ENCODE measurements at regions not wholly inside any gene's neighbourhood (a gene's known extent, or its start where the extent isn't known, plus 50 kb on each side); places are given as distances from the start of the nearest gene placed in this dataset.

GRCh38 chr6:113120582-113121285 is 736.4 kb upstream of the MARCKS start:
- DNase-seq: no peak

GRCh38 chr6:113121571-113121970 is 735.6 kb upstream of the MARCKS start:
- DNase-seq: no peak

DNA sequence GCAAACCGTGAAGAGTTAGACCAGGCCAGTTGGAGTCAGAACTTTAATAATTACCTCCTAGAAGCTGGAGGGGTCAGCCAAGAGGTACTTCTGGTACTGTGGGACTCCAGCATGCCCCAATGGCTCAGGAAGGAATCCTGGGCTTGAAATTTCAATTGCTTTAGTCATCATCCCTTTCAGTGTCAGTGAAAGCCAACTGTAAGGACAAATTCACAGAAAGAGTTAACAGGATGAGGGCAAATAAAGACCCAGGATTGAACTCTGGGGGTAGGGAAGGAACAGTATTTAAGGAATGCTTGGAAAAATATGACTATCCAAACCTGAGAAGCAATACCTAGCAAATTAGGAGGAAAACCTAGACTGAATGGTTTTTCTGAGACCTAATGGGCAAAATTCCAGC is 735.1 kb upstream of the MARCKS start:
- DNase-seq: no peak

- DNase-seq: no peak
Observed at GRCh38 chr6:113125626-113126025, 731.5 kb upstream of the MARCKS start.

DNA sequence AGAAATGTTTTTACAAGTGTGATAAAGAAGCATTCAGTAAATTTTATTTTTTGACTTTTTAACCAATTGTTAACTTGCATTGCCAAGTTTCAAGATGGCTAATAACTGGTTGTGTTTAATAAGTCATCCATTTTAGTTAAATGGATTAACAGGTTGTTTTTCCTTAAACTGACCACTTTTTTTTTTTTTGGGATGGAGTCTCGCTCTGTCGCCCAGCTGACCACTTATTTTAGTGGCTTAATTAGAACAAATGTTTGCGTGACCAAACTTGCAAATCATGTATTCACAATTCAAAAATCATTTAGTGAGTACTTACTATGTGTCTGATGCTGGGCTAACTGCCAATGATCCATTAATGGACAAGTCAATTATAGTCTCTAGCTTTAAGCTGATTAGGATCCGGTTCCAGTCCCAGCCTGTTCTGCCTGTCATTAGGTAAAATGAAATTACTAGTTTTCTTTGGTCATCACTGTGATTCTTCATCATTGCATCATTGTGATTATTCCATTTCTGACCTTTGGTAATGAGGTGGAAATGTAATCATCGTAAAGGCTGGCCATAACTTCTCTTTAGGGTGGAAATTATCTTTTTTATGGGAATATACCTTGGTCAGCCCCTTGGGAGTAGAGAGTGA is 729.2 kb upstream of the MARCKS start:
- DNase-seq: no peak

DNA sequence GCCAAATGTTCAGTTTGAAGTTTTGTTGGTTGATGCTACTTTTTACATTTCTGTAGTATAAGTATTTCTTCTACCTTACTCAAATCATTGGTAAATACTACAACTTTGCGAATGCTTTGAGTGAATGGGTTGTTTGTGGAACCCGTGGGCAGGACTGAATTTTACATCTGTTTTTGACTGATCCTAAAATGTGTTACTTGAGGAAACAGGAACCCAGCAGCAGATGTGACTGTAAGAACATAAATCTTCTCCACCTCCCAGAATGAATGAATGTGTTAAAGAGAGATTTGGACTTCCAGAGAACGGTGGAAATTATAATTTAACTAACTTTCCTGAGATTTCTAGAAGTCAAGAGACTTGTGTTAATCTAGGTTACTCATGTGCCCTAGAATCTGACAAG is 728.5 kb upstream of the MARCKS start:
- no peak for DNase-seq

GRCh38 chr6:113129991-113130390 is 727.2 kb upstream of the MARCKS start:
- DNase-seq: no peak

- DNase-seq: no peak
Observed at GRCh38 chr6:113137426-113137825, 719.7 kb upstream of the MARCKS start.

- no peak for DNase-seq
Observed at GRCh38 chr6:113140721-113141120, 716.4 kb upstream of the MARCKS start.

DNA sequence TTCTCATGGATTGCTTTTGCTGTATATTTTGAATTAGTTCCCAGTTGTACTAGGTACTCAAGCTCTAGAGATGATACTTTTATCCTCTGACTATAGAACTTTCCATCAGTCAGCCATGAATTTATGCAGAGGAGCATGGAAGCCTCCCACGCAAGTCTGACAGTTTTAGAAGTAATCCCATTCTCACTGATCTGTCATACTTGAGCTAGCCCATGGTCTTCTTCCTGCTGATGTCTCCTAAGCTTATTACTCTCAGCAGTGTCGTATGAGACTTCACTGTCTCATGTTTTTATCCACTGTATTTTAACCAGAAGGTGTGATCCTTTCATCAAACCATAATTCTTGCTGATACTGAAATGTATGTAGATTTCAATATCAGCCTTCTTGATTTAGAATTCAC is 715.2 kb upstream of the MARCKS start:
- DNase-seq: no peak

DNA sequence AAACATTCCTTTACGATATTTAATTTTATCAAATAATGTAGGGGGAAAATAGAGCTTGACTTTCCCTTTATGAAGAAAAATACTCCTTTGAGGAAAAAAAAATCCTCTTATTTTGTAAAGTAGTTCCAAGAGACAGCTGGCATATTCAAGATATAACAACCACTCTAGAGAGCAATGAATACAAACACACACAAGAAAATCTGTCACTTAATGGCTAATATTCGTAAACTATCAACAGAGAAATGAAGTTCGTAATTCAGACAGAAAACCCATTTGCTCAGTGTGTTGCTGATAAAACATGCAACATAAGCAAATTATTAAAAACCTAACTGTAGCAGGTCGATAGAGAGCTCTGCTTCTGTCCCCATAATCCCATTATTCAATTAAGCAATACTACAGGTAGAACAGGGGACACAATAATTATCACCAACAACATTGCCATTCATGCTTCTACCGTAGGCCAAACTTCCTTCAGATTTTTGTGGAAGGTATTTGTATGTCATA is 714.4 kb upstream of the MARCKS start:
- DNase-seq: no peak

DNA sequence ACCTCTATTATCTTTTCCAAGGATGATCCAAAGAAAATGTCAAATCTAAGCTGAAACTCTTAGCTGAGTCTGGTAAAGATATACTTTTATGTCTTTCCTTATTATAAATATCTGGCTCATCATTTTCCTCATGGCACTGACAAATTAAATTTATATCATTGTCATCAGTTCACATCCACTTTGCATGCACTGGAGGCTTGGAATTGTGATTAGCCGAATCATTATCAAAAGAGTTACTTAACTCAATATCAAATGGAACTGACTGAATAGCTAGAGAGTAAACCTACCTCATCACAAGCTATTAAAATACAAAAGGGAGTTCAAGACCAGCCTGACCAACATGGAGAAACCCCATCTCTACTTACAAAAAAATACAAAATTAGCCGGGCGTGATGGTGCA is 713.9 kb upstream of the MARCKS start:
- DNase-seq: no peak

DNA sequence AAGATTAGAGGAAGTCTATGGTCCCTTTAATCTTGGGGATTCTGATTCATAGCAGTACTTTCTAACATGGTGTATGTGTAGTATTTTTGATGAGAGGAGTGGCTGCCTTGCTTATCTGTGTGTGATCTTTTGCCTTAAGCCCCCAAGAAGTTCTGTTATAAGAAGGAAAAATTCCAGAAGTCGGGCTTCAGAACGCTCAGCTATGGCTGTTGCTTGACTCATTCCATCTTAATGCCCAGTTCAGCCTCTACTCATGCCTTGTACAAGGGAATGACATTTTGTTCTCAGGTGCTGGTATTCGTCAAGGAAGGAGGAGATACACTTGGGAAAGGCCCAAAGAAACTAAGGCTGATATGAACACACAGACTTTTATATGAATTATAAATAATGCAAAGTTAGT is 713.0 kb upstream of the MARCKS start:
- no peak for DNase-seq

DNA sequence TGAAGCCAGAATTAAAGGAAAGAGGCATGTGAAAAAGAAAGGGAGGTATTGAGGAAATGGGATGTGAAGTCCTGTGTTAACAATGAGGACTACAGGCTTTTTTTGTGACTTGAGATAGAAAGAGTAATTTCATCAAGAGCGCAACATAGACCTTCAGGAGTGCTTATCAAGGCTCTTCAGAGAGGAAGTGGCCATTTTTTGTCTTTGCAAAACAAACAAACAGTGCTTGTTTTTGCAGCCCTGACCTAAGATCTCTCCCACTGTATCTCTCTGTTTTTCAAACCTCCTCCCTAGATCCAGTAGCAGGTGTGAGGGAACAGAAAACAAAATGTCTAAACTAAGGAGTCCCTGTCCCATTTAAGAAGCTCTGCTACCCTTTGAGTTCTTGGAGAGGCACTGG is 710.3 kb upstream of the MARCKS start:
- no peak for DNase-seq

DNA sequence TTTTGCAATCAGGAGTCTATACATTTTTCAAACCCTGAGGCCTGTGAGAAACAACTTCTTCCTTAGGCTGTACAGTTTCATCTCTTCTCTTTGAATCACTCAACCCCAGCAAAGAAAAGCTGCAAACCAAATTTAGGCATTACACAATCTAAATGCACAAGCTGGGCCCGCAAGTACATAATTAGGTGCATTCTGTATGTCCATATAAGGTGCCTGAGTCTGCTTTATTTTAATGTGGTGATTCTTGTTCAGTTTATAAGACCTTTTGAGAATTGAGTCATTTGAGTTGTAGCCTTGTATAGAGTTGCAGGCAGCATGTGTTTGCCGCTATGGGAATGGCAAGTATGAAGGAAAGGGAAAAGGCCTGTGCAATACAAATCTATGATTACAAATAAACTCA is 709.6 kb upstream of the MARCKS start:
- no peak for DNase-seq

- no peak for DNase-seq
Observed at GRCh38 chr6:113148566-113148965, 708.6 kb upstream of the MARCKS start.

GRCh38 chr6:113149511-113149910 is 707.6 kb upstream of the MARCKS start:
- DNase-seq: no peak

GRCh38 chr6:113160306-113161017 is 696.7 kb upstream of the MARCKS start:
- DNase-seq: no peak

DNA sequence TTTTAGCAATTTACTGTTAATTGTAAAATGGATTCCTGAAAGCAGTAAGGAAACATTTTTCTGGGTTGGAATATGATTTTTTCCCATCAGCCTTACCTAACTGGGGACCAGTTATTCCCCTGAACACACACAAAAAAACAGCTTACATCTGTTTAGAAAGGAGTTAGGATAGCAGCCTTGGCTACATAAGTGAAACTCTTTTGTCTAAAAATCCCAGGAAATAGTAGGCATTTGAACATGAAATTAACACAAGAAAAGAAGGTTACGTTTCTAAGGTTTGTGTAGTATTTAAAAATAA is 696.2 kb upstream of the MARCKS start:
- DNase-seq: no peak

GRCh38 chr6:113162739-113163138 is 694.4 kb upstream of the MARCKS start:
- no peak for DNase-seq

GRCh38 chr6:113168057-113168456 is 689.1 kb upstream of the MARCKS start:
- DNase-seq: no peak

DNA sequence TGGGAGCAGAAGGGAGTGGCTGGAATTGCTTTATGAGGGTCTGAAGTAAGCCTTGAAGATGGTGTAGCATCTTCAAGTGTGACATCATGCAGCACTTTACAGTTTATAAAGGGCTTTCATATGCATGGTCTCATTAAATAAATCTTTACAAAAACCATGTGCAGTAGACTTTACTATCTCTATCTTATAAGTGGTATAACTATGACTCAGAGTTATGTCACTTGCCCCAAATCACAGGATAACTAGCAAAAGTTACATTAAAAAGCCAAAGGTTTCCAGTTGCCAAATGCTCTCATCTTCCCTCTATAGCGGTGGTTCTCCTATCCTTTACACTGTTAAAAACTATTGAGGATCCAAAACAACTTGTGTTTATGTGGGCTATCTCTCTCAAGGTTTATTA is 687.7 kb upstream of the MARCKS start:
- no peak for DNase-seq

DNA sequence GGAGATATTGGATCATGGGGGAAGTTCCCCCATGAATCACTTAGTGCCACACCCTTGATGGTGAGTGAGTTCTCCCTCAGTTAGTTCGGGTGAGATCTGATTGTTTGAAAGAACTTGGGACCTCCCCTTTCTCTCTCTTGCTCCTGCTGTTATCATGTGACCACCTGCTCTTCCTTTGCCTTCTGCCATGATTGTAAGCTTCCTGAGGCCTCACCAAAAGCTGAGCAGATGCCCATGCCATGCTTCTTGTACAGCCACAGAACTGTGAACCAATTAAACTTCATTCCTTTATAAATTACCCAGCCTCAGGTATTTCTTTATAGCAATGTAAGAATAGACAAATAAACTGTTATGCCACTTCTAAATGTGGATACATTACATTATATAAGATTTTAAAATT is 686.7 kb upstream of the MARCKS start:
- DNase-seq: no peak

DNA sequence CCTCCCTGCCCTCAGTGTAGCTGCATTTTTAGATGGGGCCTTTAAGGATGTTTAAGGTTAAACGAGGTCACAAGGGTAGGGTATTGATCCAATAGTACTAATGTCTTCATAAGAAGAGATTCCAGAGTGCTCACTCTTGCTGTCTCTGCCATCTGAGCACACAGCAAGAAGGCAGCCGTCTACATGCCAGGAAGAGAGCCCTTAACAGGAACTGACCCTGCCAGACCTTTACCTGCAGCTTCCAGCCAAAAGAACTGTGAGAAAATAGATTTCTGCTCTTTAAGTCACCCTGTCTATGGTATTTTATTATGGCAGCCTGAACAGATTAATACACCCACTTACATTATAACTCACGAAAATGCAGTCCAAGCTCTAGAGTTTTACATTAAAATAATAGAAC is 685.3 kb upstream of the MARCKS start:
- no peak for DNase-seq

Measured in stimulated activated CD4-positive, alpha-beta T cell treated with anti-CD3 and anti-CD28 coated beads, Interleukin-1b, Interleukin-23, amount 100 ng/mL, for 48 hours (primary cell).